Right atrium auricular region (tissue), 2 donors: ENCODE measurements at regions not wholly inside any gene's neighbourhood (a gene's known extent, or its start where the extent isn't known, plus 50 kb on each side); places are given as distances from the start of the nearest gene placed in this dataset.
A peak's percentile ranks its signal among the peaks of the same experiment; 100 is the strongest.
"Not testable (repeated sequence)": the region's sequence is repeated elsewhere in the genome, so short reads cannot be mapped to it uniquely, and the experiment has no call there.

ENCODE experiments used
- DNase-seq: peaks from one replicate; pipeline ENCODE4 v3.0.0-alpha.2; 2019; ENCODE audit warnings: low spot score
- H3K27ac ChIP-seq, 2 donors: fragments of 200-600 bp; sonication (generic); 1 replicate in 1 of 2; 2 replicates in 1 of 2; pipeline ENCODE4 v1.5.1; 2016 to 2019
- H3K27me3 ChIP-seq, 2 donors: fragments of 200-600 bp; sonication (generic); one replicate each; pipeline versions ENCODE4 v1.5.1 to v1.6.0; 2017 to 2019
- H3K36me3 ChIP-seq: fragments of 200-600 bp; sonication (generic); one replicate; pipeline ENCODE4 v1.5.1; 2016
- H3K4me1 ChIP-seq, 2 donors: fragments of 200-600 bp; sonication (generic); one replicate each; pipeline versions ENCODE4 v1.5.1 to v1.6.0; 2017 to 2019
- H3K4me3 ChIP-seq, 2 donors: fragments of 200-600 bp; sonication (generic); 1 replicate in 1 of 2; 2 replicates in 1 of 2; pipeline ENCODE4 v1.5.1; 2017 to 2019; ENCODE audit warnings: mild to moderate bottlenecking in 1 of 2, moderate library complexity in 1 of 2
- H3K9me3 ChIP-seq, 2 donors: fragments of 200-600 bp; sonication (generic); one replicate each; pipeline ENCODE4 v1.5.1; 2019
- CTCF ChIP-seq, 2 donors: fragments of 200-600 bp; sonication (generic); IDR thresholded peaks; one replicate each; pipeline ENCODE4 v1.5.1; 2019; ENCODE audit warnings: antibody characterized with exemption in 2 of 2

DNA sequence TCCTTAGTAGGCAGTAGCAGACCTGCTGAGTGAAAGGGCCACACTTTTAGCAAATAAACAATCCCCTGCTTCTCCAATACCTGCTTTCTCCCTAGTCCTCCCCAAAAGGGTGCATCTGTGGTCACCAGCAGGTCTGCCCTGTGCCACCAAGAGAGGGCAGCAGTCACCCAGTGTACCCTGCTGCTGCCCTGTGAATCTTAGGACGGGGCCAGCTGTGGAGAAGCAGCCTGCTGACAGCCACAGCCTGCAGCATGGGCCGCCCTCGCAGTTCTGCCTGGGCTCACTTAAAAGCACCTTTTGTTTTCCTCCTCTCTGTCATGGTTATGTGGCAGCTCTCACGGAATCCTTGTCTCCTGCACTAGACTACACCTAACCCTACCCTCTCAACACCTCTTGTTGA, 85.4 kb upstream of the DRD5 start:
- DNase-seq = not testable (repeated sequence)

GRCh38 chr4:9696561-9696960, 84.9 kb upstream of the DRD5 start:
- H3K9me3 ChIP-seq, H3K27ac ChIP-seq, H3K4me1 ChIP-seq, H3K4me3 ChIP-seq, DNase-seq, H3K36me3 ChIP-seq, H3K27me3 ChIP-seq: not testable (repeated sequence)

More for the DNA sequence above, 85.4 kb upstream of the DRD5 start:
- not testable (repeated sequence) for H3K4me1 ChIP-seq, H3K27ac ChIP-seq, H3K9me3 ChIP-seq, H3K27me3 ChIP-seq, H3K4me3 ChIP-seq, H3K36me3 ChIP-seq
- peak in 1 of 2 donors; percentile 53 for TF ChIP-seq CTCF (IDR thresholded peaks at IDR 0.05)

DNA sequence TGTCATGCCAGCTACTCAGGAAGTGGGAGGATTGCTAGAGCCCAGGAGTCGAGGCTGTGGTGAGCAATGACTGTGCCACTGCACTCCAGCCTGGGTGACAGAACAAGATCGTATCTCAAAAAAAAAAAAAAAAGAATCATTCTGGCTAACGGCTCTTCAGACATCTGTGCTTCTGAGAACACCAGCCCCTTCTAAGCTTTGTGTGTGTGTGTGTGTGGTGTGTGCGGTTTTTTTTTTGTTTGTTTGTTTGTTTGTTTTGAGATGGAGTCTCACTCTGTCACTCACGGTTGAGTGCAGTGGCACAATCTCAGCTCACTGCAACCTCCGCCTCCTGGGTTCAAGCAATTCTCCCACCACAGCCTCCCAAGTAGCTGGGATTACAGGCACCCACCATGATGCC, 79.4 kb upstream of the DRD5 start:
- not testable (repeated sequence) for H3K9me3 ChIP-seq, H3K4me3 ChIP-seq, DNase-seq, H3K36me3 ChIP-seq, H3K27me3 ChIP-seq, H3K27ac ChIP-seq, H3K4me1 ChIP-seq

GRCh38 chr4:9702696-9703095, 78.7 kb upstream of the DRD5 start:
- H3K27ac ChIP-seq, H3K4me3 ChIP-seq, DNase-seq, H3K36me3 ChIP-seq, H3K4me1 ChIP-seq, H3K9me3 ChIP-seq, H3K27me3 ChIP-seq: not testable (repeated sequence)

DNA sequence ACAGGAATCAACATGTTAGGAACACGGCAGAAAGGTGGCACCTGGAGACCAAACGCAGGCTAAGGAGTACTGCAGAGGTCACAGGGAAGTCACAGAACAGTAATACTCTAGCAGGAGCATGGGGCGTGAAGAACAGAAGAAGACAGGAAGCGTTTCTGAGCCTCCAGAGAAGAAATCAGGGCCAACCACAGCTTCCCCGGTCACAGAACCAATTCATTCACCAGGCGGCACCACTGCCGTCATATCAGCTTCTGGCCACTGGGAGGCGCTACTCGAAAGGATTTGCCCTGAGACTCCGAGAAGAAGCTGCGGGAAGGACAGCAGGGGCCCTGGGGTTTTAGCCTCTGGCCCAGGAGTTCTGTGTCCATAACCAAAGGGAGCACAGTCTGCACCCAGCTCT, 78.0 kb upstream of the DRD5 start:
- no peak overlapping the region for H3K27ac ChIP-seq
- DNase-seq = peak; percentile 61
- no peaks in the 10 kb centered on the region for H3K27me3 ChIP-seq
- H3K4me3 ChIP-seq = no peak overlapping the region
- TF ChIP-seq CTCF (IDR thresholded peaks at IDR 0.05) = peak in 1 of 2 donors; percentile 67
- no peaks in the 10 kb centered on the region for H3K9me3 ChIP-seq
- no peaks in the 10 kb centered on the region for H3K36me3 ChIP-seq
- no peaks in the 10 kb centered on the region for H3K4me1 ChIP-seq

- not testable (repeated sequence) for H3K9me3 ChIP-seq, H3K27ac ChIP-seq, H3K4me1 ChIP-seq, H3K27me3 ChIP-seq, DNase-seq, H3K4me3 ChIP-seq, H3K36me3 ChIP-seq
Observed at GRCh38 chr4:9704126-9704525, 77.3 kb upstream of the DRD5 start.

DNA sequence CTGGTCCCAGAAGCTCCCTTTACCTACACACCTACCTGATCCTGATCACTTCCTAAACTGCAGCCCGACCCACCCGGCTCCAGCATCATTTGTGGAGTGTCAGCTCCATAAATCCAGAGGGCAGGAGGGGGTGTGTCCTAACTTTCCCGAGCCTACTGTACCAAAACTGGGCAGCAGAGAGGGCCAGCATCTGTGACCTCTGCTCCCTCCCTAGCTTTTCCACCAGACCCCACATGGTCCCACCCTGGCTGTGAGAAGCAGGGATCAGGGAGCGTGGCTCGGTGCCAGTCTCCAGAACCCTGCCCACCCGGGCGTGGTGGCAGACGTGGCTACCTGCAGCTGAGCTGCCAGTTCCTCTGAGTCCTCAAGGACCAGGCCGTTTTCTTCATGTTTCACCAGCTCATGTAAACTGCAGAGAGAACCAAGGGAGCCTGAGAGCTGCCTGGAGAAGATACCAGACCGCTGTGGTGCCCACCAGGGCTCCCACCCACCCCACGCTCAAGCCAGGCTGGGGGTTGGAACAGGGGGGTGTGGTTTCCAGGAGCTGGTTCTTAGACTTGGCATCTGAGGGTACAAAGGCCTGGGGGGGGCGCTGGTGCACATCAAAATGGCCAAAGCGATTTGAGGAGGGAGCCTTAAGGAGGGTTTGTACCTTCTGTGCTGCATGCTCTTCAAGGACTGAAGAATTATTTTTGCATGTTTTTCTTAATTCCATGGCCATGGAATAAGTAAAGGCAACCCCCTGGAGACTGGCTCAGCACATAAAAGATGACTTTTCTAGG, 76.7 kb upstream of the DRD5 start:
- no peaks in the 10 kb centered on the region for H3K36me3 ChIP-seq
- H3K4me1 ChIP-seq = no peaks in the 10 kb centered on the region
- no peaks in the 10 kb centered on the region for H3K9me3 ChIP-seq
- no peak overlapping the region for H3K27ac ChIP-seq
- no peak for DNase-seq
- no peaks in the 10 kb centered on the region for H3K27me3 ChIP-seq
- TF ChIP-seq CTCF (IDR thresholded peaks at IDR 0.05) = no peak
- H3K4me3 ChIP-seq = no peak overlapping the region

DNA sequence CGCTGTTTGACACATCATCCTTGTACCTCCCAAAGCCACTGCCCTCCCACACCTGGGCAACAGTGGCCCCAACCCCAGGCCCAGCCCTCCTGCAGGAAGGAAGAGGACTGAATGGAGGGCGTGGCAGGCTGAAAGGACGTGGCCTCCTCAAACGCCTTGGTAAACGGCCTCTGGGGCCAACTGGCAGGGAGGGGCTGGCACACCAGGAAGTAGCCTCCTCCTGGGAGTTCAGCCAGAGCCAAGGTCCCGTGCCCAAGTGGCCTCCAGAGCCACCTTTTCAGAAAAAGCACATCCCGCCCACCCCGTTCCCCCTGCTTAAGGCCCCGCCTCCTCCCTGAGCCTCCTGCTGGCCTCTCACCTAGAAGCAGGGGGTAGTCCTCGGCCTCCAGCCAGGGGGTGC, 74.2 kb upstream of the DRD5 start:
- not testable (repeated sequence) for H3K9me3 ChIP-seq, H3K36me3 ChIP-seq, H3K4me1 ChIP-seq, H3K27ac ChIP-seq, H3K4me3 ChIP-seq, H3K27me3 ChIP-seq, DNase-seq

DNA sequence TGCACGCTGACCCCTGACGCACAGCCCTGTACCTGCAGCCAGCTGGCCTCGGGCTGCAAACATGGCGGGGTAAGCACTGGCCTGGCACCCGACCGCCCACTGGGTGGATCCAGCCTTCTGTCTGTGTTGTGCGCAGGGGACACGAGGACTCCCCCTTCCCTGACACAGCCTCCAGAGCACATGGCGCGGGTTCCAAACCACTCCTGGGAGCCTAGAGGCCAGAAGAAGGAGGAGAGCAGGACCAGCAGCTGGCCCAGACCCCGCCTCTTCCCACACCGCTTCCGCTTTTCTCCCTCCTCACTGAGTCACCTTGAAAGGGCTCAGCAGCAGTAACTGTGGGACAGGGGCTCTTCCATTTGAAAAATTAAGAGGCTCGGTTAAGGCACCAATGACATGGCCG, 73.5 kb upstream of the DRD5 start:
- not testable (repeated sequence) for DNase-seq, H3K27me3 ChIP-seq, H3K36me3 ChIP-seq, H3K4me1 ChIP-seq, H3K9me3 ChIP-seq, H3K4me3 ChIP-seq, H3K27ac ChIP-seq
